ENCODE measurements at regions not wholly inside any gene's neighbourhood (a gene's known extent, or its start where the extent isn't known, plus 50 kb on each side); places are given as distances from the start of the nearest gene placed in this dataset.

DNA sequence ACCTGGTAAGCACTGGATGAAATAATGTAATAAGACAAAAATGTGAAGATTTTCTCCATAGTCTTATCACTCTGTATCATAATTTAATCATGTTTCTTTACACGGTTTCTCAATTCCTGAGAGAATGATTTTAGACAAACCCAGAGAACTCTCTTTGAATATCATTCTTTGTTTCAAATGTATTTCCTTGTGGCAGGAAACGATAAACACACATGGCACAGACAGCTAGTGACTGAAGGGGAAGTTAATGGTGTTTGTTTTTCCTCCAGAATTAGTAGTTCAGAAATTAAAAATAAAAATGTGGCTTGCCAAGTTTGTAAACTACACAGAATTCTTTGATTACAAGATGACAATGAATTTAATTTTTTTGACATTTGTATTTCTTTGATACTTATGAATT, 163.7 kb upstream of the PRPS1L1 start:
- TF ChIP-seq, protein P1, sequence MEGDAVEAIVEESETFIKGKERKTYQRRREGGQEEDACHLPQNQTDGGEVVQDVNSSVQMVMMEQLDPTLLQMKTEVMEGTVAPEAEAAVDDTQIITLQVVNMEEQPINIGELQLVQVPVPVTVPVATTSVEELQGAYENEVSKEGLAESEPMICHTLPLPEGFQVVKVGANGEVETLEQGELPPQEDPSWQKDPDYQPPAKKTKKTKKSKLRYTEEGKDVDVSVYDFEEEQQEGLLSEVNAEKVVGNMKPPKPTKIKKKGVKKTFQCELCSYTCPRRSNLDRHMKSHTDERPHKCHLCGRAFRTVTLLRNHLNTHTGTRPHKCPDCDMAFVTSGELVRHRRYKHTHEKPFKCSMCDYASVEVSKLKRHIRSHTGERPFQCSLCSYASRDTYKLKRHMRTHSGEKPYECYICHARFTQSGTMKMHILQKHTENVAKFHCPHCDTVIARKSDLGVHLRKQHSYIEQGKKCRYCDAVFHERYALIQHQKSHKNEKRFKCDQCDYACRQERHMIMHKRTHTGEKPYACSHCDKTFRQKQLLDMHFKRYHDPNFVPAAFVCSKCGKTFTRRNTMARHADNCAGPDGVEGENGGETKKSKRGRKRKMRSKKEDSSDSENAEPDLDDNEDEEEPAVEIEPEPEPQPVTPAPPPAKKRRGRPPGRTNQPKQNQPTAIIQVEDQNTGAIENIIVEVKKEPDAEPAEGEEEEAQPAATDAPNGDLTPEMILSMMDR (IDR thresholded peaks at IDR 0.05; ENCODE audit: low read depth, low read length, missing control alignments), result no peak
- DNase-seq (ENCODE audit: low read depth), result no peak
- no peak overlapping the region for H3K4me3 ChIP-seq (ENCODE audit: low read depth, low read length)
- in situ Hi-C loops (cut with HindIII; ENCODE audit: low sequenced_read_pairs), result no loop called here

DNA sequence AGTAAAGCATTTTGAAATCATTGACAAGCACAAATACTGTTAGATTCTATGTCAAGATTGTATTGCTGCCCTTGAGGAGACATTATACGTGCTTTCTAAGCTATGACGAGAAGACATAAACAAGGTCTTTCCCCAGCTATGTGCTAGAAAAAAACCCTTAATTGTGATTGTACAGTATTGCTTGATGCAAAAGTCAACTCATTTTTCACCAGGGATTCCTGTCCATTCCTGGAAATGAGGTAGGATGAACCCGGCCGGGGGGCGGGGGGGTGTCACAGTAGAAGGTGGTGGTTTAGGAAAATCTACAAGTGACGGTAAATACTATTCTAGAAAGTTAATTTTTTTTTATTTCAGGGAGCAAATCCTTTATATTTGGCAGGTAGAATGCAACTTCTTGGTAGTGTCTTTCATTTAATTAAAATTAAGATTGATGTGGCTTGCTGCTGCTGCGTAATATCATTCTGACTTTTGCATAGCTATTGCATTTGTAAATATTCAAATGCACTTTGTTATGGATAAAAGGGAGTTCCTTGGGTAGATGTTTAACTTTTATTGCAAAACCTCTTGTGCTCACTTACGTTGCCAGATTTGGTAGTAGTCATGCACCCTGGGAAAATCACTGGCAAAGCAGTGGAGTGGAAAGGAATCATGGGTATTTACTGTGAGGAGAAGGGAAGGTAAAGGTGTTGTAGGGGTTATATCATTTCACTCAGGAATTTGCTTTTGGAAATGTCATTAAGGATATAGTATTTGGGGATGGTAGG, 164.4 kb upstream of the PRPS1L1 start:
- in situ Hi-C loops (cut with HindIII; ENCODE audit: low sequenced_read_pairs), result no loop called here
- no peak overlapping the region for H3K4me3 ChIP-seq (ENCODE audit: low read depth, low read length)
- TF ChIP-seq, protein P1 (IDR thresholded peaks at IDR 0.05; ENCODE audit: low read depth, low read length, missing control alignments), result no peak
- DNase-seq (ENCODE audit: low read depth), result no peak

DNA sequence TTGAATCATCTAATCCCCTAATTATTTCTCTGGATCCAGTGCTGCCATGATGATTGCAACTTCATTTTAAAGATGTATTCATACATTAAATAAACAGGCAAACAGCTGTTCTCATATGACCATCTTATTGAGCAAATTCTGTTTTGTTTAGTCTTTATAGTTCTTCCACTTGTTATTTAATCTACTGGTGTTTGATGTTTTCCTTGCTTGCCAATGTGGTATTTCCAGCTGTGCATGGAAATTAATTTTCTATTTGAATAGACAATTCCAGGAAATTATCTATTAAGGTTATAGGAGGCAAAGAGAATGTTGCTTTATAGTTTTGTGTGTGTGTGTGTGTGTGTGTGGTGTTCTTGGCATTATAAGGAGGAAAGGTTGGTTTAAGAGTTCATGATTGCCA, 167.0 kb upstream of the PRPS1L1 start:
- TF ChIP-seq, protein P1 (IDR thresholded peaks at IDR 0.05; ENCODE audit: low read depth, low read length, missing control alignments), result no peak
- H3K4me3 ChIP-seq (ENCODE audit: low read depth, low read length), result no peak overlapping the region
- in situ Hi-C loops (cut with HindIII; ENCODE audit: low sequenced_read_pairs), result no loop called here
- DNase-seq (ENCODE audit: low read depth), result no peak

DNA sequence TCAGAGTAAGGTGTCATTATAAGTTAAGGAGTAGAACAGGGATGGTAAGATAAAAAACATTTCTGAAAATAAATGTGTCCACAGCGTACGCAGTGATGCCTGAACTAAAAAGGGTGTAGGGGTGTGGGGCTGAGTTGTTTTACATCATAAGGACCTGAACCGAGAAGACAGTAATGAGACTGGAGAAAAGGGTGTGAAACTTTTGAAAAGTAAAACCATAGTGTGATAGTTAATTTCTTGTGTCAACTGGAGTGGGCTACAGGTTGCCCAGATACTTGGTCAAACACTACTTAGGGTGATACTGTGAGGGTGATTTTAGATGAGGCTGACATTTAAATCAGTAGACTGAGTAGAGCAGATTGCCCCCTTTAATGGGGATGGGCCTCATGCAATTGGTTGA, 169.0 kb upstream of the PRPS1L1 start:
- in situ Hi-C loops (cut with HindIII; ENCODE audit: low sequenced_read_pairs), result no loop called here
- no peak for DNase-seq (ENCODE audit: low read depth)
- TF ChIP-seq, protein P1 (IDR thresholded peaks at IDR 0.05; ENCODE audit: low read depth, low read length, missing control alignments), result no peak
- H3K4me3 ChIP-seq (ENCODE audit: low read depth, low read length), result no peak overlapping the region

DNA sequence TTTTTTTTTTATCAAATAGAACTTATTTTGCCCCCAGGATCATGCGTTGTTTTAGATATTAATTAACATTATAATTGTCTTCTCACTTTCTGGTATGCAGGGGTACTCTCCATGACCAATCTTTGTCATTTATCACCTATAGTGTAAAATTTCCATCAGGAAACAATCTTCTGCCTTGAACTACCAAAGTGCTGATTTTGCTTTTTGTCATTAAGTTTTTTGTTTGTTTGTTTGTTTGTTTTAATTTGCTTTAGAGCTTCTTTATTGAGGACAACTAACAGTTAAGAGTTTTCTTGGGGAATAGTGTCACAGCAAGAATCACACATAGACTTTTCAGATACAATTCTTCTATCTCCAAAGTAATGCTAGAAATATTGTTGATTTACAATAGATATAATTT, 171.2 kb upstream of the PRPS1L1 start:
- TF ChIP-seq, protein P1 (IDR thresholded peaks at IDR 0.05; ENCODE audit: low read depth, low read length, missing control alignments), result no peak
- H3K4me3 ChIP-seq (ENCODE audit: low read depth, low read length), result no peak overlapping the region
- no peak for DNase-seq (ENCODE audit: low read depth)
- in situ Hi-C loops (cut with HindIII; ENCODE audit: low sequenced_read_pairs), result no loop called here

DNA sequence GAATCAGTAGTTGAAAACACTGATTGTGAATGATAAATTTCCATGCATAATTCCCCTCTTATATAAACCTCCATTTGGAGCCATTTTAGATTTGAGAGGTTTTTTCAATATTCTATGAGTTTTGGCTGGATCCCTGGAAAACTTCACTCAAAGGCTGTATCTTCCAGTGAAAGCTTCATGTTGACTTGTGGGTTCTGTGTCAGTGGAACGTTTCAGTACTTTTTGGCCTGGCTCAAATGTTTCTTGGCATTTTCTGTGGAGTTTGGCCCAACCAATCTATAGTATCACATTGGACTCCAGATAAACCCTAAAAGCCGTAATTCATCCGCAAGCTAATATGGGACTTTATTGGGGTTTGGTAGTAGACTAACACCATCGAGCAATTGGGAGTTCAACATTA, 172.6 kb upstream of the PRPS1L1 start:
- H3K4me3 ChIP-seq (ENCODE audit: low read depth, low read length), result no peak overlapping the region
- in situ Hi-C loops (cut with HindIII; ENCODE audit: low sequenced_read_pairs), result no loop called here
- no peak for DNase-seq (ENCODE audit: low read depth)
- TF ChIP-seq, protein P1 (IDR thresholded peaks at IDR 0.05; ENCODE audit: low read depth, low read length, missing control alignments), result no peak

Data from astrocyte of the cerebellum (primary cell).